DMS153 treated with DMSO at 0.1 percent for 48 hours (cell line): ENCODE measurements at regions not wholly inside any gene's neighbourhood (a gene's known extent, or its start where the extent isn't known, plus 50 kb on each side); places are given as distances from the start of the nearest gene placed in this dataset.
"Not testable (repeated sequence)": the region's sequence is repeated elsewhere in the genome, so short reads cannot be mapped to it uniquely, and the experiment has no call there.

Experiments used
- DNase-seq: peaks from one replicate; lab custom pipeline; 2025; ENCODE audit not compliant: unreplicated experiment; lab: John Stamatoyannopoulos, UW

DNA sequence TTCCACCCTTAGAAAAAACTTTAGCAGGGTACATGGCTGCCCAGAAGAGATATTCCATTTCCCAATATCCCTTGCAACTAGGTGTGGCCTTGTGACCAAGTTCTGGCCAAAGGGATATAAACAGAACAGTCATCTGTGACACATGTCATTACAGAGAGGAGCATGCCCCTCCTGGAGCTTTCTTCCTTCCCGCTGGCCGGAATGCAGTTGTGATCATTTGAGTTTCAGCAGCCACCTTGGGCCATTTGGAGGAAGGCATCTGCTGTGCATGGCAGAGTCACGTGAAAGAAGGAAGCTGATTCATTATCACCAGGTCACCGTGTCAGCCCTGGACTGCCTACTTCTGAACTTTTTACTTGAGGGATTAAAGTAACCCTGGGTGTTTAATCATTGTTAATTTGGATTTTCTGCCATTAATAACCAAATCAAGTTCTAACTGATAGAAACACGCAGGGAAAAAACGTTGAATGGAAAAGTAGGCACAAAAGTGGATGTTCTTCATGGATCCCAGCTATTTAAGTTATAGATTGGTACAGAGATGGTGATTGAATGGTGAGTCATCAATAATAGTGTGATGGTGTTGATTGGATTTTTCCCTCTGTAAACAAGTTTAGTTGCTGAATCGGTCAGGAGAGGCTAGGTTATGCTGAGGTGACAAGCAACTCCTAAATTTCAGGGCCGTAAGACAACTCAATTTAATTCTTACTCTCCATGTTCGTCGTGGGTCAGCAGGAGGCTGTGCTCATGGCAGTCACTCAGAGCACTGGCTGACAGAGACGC lies 80.7 kb upstream of the CCDC167 start:
- DNase-seq, result no peak

DNA sequence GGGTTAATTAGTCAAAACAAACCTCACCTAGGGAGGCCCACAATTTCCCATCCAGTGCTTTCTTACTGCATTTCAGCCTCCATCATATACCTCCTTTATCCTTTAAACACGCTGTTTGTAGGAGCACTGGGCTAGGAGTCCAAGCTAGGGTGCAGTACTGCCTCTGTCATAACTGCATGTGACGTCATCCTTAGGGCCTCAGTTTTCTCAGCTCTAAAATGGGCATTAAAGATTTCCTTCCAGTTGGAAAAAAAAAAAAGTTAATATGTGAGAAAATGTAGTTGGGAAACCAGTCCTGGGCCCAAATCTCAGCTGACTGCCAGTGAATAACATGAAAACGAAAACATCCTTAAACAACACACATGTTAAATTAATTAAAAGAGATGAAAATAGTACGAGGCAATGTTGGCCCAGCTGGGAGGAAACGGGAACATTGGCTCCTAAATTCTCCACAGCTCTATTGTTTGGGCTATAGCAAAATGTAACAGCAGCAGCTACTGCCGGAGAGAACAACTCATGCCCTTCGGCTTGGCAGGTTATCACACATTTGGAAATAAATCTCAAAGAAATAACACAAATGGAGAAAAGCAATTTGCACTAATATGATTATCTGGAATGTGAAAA lies 79.9 kb upstream of the CCDC167 start:
- DNase-seq, result no peak

DNA sequence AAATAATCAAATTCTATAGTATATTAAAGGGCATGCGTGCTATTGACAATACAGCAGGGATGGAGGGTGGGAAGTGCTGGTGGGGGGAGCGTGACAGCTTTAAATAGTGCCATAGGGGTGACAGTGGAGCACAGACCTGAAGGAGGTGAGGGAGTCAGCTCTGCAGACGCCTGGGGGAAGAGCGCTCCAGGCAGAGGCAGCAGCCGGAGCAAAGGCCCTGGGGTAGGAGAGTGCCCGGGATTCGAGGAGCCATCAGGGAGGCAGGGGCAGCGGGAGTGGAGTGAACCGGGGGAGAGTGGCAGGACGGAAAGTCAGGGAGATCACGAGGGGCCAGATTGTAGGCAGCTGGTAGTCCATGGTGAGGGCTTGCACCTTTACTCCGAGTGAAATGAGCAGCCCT lies 78.4 kb upstream of the CCDC167 start:
- DNase-seq, result no peak

DNA sequence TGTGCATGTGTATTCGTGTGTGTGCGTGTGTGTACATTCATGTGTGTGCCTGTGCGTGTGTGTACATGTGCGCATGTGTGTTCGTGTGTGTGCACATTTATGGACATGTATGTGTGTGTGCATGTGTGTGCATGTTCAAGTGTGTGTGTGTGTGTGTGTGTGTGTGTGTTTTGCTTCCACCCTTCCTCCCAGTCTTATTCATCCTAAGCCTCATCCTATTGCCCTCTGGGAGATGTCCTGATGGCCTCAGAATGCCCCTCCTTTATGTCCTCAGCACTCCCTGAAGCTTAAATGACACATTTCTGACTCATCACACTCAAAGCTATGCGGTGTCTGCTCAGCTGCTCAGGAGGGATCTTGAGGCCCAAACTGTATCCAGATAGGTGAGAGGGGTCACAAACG lies 76.6 kb upstream of the CCDC167 start:
- no peak for DNase-seq

DNA sequence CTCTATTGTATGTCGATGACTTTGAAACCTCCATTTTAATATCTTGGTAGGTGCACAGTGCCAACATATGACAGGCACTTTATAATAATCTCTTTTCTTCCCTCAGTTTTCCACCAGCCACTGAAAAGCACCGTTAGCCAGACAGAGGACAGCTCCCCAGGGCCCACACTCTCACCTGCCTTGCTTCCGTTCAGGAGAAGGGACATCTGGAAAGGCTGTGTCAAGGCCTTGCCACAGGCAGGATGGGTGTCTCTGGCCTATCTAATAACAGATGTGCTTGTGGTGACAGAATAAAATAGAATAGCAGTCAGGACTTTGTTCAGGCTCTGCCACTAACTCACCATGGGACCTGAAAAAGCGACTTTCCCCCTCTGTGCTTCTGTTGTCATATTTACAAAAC lies 75.5 kb upstream of the CCDC167 start:
- no peak for DNase-seq

DNA sequence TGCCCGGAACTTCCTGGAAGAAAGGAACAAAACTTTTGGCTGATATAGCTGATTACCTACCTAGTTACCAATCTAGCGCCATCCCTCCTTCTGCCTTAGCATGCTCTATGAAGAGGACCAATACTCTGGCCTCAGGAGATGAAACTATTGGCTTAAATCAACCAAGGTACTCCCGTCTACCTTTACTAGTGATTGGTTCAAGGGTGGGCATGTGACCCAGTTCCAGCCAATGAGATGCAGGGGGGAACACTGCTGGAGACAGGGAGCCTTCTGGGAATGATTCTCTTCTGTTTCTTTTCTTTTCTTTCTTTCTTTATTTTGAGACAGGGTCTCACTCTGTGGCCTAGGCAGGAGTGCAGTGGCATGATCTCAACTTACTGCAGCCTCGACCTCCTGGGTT lies 72.6 kb upstream of the CCDC167 start:
- no peak for DNase-seq

DNA sequence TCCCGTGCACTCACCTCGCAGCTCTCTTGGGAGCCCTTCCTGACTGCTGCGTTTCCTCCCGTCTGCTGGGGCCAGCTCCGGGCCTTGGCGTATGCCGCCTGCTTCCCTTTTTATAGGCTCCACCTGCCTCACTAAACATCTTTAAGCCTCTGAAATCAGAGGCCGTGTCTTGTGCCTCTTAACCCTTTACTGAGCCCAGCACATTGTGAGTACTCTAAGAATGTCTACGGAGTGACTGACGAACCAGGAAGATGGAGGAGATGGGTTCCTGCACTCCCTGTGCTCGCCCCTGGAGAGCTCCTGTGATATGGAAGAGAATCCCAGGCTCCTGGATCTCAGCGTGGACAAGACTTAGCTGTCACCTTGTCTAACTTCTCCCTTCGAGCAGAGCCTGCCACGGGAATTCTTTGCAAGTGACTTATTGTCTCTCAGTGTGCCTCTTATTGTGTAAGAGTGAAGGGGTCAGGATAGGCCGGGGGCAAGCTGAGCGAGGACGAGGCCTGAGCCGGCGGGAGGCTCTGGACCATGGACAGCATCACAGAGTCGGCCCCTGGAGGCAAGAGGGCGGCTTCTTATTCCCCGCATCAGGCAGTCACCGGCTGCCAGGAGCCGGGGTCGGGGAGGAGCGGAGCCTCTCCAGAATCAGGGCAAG lies 70.9 kb upstream of the CCDC167 start:
- DNase-seq, result no peak

DNA sequence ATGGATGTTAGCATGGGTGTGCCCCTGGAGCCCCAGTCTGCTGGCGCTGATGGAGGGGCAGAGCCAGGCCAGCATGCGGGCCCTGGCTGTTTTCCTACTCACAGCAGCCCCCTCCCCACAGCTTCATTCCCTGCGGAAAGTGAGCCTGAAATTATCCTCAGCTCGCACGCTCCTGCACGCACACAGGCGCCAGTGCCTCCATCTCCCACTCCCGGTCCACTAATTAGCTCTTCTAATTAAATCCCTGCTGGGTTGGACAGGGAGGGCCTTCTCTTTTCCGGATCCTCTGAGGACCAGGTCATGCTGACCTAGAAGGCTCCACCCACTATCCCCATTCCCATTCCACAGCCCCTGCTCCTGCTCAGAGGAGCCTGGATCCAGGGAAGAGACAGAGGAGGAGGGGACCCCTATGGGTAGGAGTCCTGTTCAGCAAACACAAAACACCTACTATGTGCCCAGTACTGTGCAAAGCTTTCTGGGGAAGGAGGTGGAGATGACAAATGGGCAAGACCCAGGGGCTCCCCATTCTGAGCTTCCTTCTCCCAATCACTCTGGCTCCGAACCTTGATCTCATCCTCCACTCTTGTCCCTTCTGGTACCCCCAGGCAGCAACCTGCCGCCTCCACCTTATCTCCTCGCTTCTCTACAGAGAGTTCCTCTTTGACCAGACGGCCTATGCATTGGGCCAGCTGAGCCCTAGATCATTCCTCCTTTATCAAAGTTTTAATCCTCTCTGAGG lies 70.2 kb upstream of the CCDC167 start:
- no peak for DNase-seq

DNA sequence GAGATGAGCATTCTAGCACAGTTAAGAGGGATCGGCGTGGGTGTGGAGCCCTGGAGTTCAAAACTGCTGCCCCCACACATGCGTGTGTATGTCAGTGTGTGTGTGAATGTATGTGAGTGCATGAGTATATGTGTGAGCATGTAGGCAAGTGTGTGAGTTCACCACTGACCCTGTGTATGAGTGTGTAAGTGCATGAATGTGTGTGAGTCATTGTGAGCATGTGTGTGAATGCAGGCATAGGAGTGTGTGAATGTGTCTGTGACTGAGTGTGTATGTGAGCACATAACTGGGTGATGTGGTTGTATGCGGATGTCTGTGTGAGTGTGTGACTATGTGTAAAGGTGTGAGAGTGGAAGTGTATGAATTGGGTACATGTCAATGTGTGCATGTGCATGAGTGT lies 69.6 kb upstream of the CCDC167 start:
- DNase-seq, result no peak

DNA sequence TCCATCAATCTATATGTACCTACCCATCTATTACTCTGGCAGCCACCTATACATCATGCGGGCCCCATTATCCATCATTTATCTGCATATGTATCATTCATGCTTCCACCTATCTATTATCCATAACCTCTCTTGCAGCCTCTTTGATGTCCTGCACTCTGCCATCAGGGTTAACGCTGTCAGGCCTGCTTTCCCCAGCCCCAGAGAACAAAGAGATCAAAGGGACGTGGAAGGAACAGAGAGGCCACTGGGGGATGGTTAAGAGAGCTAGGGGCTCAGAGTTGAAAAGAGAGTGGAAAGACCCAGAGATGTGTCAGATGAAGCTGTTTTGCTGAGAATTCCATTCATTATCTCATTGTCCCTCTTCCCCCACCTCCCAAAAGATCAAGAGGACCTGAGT lies 67.3 kb upstream of the CCDC167 start:
- DNase-seq, result no peak

DNA sequence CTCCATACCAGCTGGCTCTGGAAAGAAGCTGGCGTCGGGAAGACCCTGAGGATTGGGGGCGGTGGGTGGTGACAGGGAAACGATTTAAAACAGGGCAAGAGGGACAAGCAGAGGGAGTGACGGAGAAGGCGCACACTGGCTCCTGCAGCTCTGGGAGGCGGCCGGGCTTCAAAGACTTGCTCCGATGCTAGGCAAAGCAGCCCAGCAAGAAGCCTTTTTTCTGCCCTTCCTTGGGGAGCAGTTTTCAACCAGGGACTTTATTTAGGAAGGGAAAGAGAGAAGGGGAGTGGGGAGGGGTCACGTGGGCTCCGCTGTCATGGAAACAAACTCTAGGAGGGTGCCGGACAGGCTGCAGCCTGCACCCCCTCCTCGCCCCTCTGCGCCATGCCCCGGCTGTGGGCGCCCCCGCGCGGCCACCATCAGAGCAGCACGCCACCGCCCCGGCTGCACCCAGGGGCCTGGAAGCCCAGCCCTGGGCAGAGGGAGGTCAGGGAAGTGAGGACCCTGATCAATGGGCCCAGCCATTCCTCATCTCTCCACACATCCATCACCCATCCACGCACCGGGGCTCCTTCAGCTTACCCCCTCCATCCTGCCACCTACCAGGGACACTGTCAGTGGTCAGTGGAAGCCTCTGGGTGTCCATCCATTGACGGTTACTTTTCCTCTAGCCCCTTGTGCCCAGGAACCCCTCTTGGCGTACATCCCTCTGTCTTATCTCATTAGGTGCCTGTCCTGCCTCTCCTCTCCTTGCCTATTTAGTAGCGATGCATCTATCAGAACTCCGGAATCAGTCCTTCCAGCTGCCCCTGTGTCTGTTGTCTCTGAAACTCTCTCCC lies 66.6 kb upstream of the CCDC167 start:
- peak; percentile 12 for DNase-seq

DNA sequence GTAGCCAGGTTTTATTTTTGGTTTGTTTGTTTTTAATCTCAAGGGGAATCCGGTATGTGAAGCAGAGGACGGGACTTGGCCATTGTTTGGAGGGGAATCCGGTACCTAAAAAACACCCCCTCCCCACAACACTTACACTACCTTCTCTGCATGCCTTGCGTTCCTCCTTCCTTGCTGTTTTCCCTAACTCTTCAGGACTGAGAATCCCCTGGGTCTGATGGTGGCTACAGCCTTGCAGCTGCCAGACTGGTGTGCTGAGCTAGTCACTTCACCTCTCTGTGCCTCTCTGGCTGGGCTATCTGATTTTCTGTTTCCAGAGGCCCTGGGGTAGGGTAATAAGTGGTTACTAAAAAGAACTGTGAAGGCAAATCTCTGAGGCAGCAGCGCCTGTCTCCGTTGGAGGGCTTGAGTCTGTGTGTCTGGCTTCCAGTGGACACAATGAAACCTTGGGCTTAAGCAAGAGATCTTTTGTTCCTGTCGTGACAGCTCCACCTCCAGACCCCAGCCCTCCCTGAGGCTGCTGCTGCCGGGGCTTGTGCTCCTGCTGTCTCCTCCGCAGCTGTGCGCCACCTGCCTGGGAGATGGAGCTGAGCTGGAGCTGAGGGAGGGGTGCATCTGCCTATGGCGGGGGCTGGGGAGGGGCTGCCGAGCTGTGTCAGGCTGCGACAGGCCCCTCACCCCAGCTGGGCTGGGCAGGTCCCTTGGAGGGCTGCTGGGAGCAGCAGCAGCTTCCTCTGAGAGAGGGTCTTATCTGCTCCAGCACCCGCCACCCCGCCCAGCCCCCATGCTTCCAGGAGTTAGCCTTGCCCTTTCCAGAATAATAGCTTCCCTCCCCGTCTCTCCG lies 65.8 kb upstream of the CCDC167 start:
- peak; percentile 20 for DNase-seq

DNA sequence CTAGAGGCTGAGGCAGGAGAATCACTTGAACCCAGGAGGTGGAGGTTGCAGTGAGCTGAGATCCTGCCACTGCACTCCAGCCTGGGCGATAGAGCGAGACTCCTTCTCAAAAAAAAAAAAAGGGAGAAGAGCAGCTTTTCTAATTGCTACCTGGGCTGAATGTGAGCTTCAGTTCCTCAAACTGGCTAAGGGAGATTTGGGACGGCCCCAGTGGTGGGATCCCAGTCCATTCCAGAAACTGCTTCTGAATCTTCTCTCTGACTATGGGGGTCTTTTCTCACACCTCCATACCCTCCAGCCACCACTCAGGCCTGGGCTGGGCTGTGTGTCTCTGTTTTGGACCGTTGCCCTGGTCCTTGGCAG lies 63.2 kb upstream of the CCDC167 start:
- DNase-seq, result not testable (repeated sequence)

DNA sequence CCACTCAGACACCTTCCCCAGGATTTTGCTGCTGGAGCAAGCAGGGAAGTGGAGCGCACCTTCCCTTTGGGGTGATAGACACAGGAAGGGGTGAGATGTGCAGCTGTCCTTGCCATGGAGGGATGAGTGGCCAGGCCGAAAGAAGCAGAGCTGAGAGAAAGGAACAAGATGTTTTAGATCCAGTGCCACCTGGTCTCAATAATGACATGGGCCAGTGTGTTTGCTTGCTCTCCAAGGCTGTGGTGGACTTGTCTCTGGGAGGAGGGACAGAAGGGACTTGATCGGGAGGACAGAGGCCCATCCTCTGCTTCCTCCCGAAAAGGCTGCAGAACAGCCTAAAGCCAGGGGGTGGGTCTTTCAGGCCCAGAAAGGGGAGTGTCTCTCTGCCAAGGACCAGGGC lies 61.7 kb upstream of the CCDC167 start:
- no peak for DNase-seq

DNA sequence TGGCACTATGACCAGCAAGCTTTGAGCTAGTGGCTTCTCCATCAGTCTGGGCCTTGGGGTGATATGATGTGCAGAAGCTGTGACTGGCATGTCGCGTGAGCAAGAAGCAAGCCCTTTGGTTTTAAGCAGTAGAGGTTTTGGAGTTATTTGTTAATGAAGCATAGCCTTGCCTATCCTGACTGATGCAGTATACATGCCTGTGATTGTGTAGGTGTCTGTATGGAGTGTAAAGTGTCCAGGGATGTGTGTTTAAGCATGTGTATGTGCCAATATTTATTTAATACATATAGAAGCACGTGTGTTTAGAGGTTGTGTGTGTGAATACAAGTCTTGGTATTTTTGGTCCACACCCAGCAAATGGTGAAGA lies 61.0 kb upstream of the CCDC167 start:
- DNase-seq, result no peak

DNA sequence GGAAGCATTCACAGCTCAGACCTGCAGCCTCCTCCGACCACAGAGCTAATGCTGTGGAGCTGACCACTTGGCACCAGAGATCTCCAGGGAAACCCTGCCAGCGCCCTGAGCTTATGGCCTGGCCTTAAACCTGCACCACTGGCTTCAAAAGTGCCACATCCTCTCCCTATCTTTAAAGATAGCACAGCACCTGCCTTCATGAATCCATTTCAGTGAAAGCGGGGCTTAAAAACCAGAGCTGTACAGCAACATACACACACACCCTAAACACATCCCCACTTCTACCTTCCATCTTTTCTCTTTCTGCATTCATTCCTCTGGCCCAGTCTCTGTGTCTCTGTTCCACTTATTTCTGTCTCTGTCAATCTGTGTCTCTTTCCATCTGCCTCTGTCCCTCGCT lies 59.8 kb upstream of the CCDC167 start:
- DNase-seq, result no peak

DNA sequence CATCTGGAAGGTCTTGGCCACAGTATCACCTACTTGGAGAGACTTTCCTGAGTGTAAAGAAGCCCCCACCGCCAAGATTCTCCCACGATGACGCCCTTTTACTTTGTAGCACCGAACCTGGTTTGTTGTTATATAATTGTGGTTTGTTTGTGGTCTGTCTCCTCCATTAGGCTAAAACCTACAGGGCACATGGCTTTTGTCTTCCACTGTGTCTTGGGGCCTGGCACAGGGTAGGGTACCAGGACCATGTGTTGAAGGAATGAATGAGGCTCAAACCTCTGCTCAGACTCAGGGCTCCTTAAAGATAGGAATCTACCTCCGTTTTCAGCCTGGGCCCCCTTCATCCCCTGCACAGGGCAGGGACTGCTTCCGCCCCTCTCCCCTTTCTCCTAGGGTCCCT lies 59.4 kb upstream of the CCDC167 start:
- DNase-seq, result no peak

DNA sequence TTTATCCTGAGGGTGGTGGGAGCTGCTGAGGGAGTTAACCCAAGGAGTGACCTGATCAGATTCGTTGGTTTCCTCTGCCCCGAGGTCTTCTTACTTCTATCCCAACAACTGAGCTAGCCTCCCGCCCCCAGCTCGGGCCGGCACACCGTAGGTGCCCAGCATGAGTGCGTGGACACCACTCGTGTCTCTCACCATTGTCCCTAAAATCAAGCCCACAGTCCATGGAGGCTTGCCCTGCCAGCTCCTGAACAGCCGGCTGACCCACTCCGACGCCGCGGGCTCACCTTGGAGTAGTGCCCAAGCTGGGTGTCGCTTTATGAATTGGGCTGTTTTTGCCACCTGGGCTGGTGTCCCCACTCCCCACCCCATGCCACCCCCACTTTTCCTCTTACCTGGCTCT lies 59.0 kb upstream of the CCDC167 start:
- no peak for DNase-seq

DNA sequence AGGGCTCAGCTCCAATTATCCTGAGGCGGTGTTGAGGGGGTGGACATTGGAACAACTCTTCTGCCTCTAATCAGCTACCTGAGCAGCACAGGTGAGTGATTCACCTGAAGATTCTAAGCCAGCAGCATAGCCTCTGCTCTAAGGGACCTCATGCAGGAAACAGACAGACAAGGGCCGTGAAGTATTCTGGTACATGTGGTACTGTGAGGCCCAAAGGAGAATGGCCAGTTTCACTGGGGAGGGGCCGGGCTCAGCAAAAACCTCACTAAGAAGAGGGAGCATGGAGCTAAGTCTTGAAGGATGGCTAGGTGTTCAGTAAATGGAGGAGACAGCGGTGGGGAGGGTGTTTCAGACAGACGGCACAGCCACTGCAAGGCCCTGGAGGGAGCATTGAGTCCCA lies 58.5 kb upstream of the CCDC167 start:
- no peak for DNase-seq

DNA sequence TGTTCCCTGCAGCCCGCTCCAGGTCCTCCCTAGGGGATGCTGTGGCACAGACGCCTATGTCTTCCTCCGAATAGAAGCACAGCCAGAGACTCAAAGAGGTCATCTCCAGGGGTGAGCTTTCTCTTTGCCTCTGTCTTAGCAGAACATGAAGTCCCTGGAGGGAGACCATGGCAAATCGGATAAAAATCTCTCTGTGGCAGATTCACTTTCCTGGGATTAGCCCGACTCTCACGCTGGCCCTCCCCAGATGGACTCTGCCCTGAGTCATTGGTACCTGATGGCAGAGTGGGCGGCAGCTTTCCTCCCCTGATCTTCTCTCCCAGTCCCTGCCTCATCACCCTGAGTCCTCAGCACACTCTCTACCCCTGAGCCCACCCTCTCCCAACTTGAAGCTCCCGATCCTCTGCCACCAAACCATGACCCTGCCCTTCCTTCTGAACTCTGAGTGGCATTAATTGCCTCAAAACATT lies 58.0 kb upstream of the CCDC167 start:
- DNase-seq, result no peak
